ENCODE measurements at regions not wholly inside any gene's neighbourhood (a gene's known extent, or its start where the extent isn't known, plus 50 kb on each side); places are given as distances from the start of the nearest gene placed in this dataset.

- no TSS peak for BruUV-seq (replicated peaks)
- Histone ChIP-seq H4K20me1 (replicated peaks; ENCODE audit: control insufficient read depth, extremely low read depth, insufficient read depth, low read length) (no peaks in the 10 kb centered on the region), H3K9me1 (replicated peaks; ENCODE audit: control insufficient read depth, extremely low read depth, insufficient read depth, low read length) (no peaks in the 10 kb centered on the region), H2AFZ (ENCODE audit: low read depth, low read length) (no peak overlapping the region), H3K4me3 (replicated peaks in 1 of 3; ENCODE audit: insufficient read depth in 1 of 3, low read depth in 1 of 3, low read length in 3 of 3) (no peak overlapping the region), H3K4me1 (ENCODE audit: control insufficient read depth, extremely low read depth, insufficient read depth, low read length) (no peaks in the 10 kb centered on the region), H3K9me3 (replicated peaks; ENCODE audit: control insufficient read depth, insufficient read depth, low read length) (no peaks in the 10 kb centered on the region), H3K4me2 (ENCODE audit: insufficient read depth, low read length) (no peak overlapping the region), H3K27me3 (ENCODE audit: control insufficient read depth in 2 of 2, insufficient read depth in 2 of 2, low read length in 2 of 2) (no peaks in the 10 kb centered on the region), H3K79me2 (ENCODE audit: control insufficient read depth, insufficient read depth, low read length) (no peaks in the 10 kb centered on the region), H3K36me3 (ENCODE audit: control insufficient read depth in 2 of 2, extremely low read depth in 1 of 2, insufficient read depth in 2 of 2, low read length in 2 of 2) (no peaks in the 10 kb centered on the region), H3K27ac (ENCODE audit: insufficient read depth, low read depth, low read length) (no peak overlapping the region), H3K9ac (replicated peaks; ENCODE audit: extremely low read depth, insufficient read depth, low read length) (no peak overlapping the region)
- ChIA-PET POLR2A (no interaction called here), CTCF (interaction anchor here (1.0 to 1.7 kb wide), 4 partner anchors 12 to 91 kb away, joined by 3 to 8 read pairs (median 4); no protein-coding TSS in a partner anchor)
- no peak for FAIRE-seq
- intact Hi-C loops (cut with micrococcal nuclease): no loop called here
- TF ChIP-seq POLR2AphosphoS5 (IDR thresholded peaks at IDR 0.05; ENCODE audit: insufficient read depth, low read depth, low read length) (no peak), MAX (IDR thresholded peaks at IDR 0.05; ENCODE audit: insufficient read depth, insufficient read length) (no peak), MYC (IDR thresholded peaks at IDR 0.05; ENCODE audit: low read depth, low read length) (no peak), EZH2 (IDR thresholded peaks at IDR 0.05; ENCODE audit: borderline replicate concordance, low read depth, low read length, severe bottlenecking) (no peak), CTCF (IDR thresholded peaks at IDR 0.05; ENCODE audit: extremely low read depth in 1 of 2, insufficient read depth in 1 of 2, low read depth in 1 of 2, low read length in 2 of 2) (no peak), POLR2A (IDR thresholded peaks at IDR 0.05; ENCODE audit: low read depth, low read length) (no peak)
- DNase-seq (ENCODE audit: low read depth, low spot score): no peak
- dilution Hi-C loops (cut with MboI; ENCODE audit: extremely low pct_ligation_motif_present, low sequenced_read_pairs): no loop called here
Observed at GRCh38 chr7:18230271-18230670, 202.6 kb upstream of the PRPS1L1 start.

- Histone ChIP-seq H3K27me3 (ENCODE audit: control insufficient read depth in 2 of 2, insufficient read depth in 2 of 2, low read length in 2 of 2) (no peaks in the 10 kb centered on the region), H2AFZ (ENCODE audit: low read depth, low read length) (no peak overlapping the region), H3K9ac (replicated peaks; ENCODE audit: extremely low read depth, insufficient read depth, low read length) (no peak overlapping the region), H3K27ac (ENCODE audit: insufficient read depth, low read depth, low read length) (no peak overlapping the region), H3K9me3 (replicated peaks; ENCODE audit: control insufficient read depth, insufficient read depth, low read length) (no peaks in the 10 kb centered on the region), H3K4me1 (ENCODE audit: control insufficient read depth, extremely low read depth, insufficient read depth, low read length) (no peaks in the 10 kb centered on the region), H4K20me1 (replicated peaks; ENCODE audit: control insufficient read depth, extremely low read depth, insufficient read depth, low read length) (no peaks in the 10 kb centered on the region), H3K4me3 (replicated peaks in 1 of 3; ENCODE audit: insufficient read depth in 1 of 3, low read depth in 1 of 3, low read length in 3 of 3) (no peak overlapping the region), H3K36me3 (ENCODE audit: control insufficient read depth in 2 of 2, extremely low read depth in 1 of 2, insufficient read depth in 2 of 2, low read length in 2 of 2) (no peaks in the 10 kb centered on the region), H3K79me2 (ENCODE audit: control insufficient read depth, insufficient read depth, low read length) (no peaks in the 10 kb centered on the region), H3K9me1 (replicated peaks; ENCODE audit: control insufficient read depth, extremely low read depth, insufficient read depth, low read length) (no peaks in the 10 kb centered on the region), H3K4me2 (ENCODE audit: insufficient read depth, low read length) (no peak overlapping the region)
- DNase-seq (ENCODE audit: low read depth, low spot score) (no peak), FAIRE-seq (no peak)
- ChIA-PET POLR2A (no interaction called here), CTCF (interaction anchor here (0.7 kb wide), 1 partner anchor 24 kb away, joined by 3 read pairs; no protein-coding TSS in a partner anchor)
- intact Hi-C loops (cut with micrococcal nuclease): no loop called here
- dilution Hi-C loops (cut with MboI; ENCODE audit: extremely low pct_ligation_motif_present, low sequenced_read_pairs): no loop called here
- no TSS peak for BruUV-seq (replicated peaks)
- TF ChIP-seq MAX (IDR thresholded peaks at IDR 0.05; ENCODE audit: insufficient read depth, insufficient read length): no peak
- TF ChIP-seq FOS (IDR thresholded peaks at IDR 0.05; ENCODE audit: borderline replicate concordance, insufficient read depth, low read length): no peak
- no peak for TF ChIP-seq POLR2A (IDR thresholded peaks at IDR 0.05; ENCODE audit: low read depth, low read length)
- TF ChIP-seq GATA2 (IDR thresholded peaks at IDR 0.05; ENCODE audit: insufficient read depth, insufficient read length, low read depth, low read length): no peak
- TF ChIP-seq EZH2 (IDR thresholded peaks at IDR 0.05; ENCODE audit: borderline replicate concordance, low read depth, low read length, severe bottlenecking): no peak
- TF ChIP-seq MYC (IDR thresholded peaks at IDR 0.05; ENCODE audit: low read depth, low read length): no peak
- no peak for TF ChIP-seq CTCF (IDR thresholded peaks at IDR 0.05; ENCODE audit: extremely low read depth in 1 of 2, insufficient read depth in 1 of 2, low read depth in 1 of 2, low read length in 2 of 2)
- no peak for TF ChIP-seq POLR2AphosphoS5 (IDR thresholded peaks at IDR 0.05; ENCODE audit: insufficient read depth, low read depth, low read length)
- no peak for TF ChIP-seq JUN (IDR thresholded peaks at IDR 0.05; ENCODE audit: borderline replicate concordance, insufficient read depth, insufficient read length, low read depth)
Observed at GRCh38 chr7:18231854-18232253, 204.2 kb upstream of the PRPS1L1 start.

Measured in endothelial cell of umbilical vein (primary cell).